ENCODE measurements at regions not wholly inside any gene's neighbourhood (a gene's known extent, or its start where the extent isn't known, plus 50 kb on each side); places are given as distances from the start of the nearest gene placed in this dataset.
"Not testable (repeated sequence)": the region's sequence is repeated elsewhere in the genome, so short reads cannot be mapped to it uniquely, and the experiment has no call there.

- H3K4me3 ChIP-seq (ENCODE audit: low read depth, low read length): no peak overlapping the region
- ChIA-PET CTCF (no interaction called here), POLR2A (no interaction called here)
- DNase-seq (ENCODE audit: low read depth, low spot score): no peak
- no peak for TF ChIP-seq CTCF (IDR thresholded peaks at IDR 0.05; ENCODE audit: insufficient read depth, low read length, missing control alignments)
These were observed 1548.7 kb downstream of the GRIK2 start for GRCh38 chr6:102942206-102942605.

DNA sequence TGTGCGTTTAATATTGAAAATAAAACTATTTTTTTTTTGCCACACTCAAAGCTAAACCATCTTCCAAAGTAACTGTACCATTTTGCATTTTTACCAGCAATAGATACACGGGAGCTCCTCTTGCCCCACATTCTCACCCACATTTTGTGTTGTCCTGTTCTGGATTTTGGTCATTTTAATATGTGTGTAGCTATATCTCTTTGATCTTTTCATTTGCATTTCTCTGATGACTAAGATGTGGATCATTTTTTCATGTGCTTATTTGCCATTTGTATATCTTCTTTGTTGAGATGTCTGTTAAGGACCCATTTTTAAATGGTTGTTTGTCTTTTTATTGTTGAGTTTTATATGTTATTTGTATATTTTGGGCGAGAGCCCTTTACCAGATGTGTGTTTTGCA lies 1543.5 kb downstream of the GRIK2 start:
- ChIA-PET POLR2A (no interaction called here), CTCF (no interaction called here)
- H3K4me3 ChIP-seq (ENCODE audit: low read depth, low read length): no peak overlapping the region
- no peak for DNase-seq (ENCODE audit: low read depth, low spot score)
- no peak for TF ChIP-seq CTCF (IDR thresholded peaks at IDR 0.05; ENCODE audit: insufficient read depth, low read length, missing control alignments)

GRCh38 chr6:102928109-102928508 lies 1534.6 kb downstream of the GRIK2 start:
- CTCF ChIA-PET: no interaction called here
- no peak for TF ChIP-seq CTCF (IDR thresholded peaks at IDR 0.05; ENCODE audit: insufficient read depth, low read length, missing control alignments)
- POLR2A ChIA-PET: no interaction called here

DNA sequence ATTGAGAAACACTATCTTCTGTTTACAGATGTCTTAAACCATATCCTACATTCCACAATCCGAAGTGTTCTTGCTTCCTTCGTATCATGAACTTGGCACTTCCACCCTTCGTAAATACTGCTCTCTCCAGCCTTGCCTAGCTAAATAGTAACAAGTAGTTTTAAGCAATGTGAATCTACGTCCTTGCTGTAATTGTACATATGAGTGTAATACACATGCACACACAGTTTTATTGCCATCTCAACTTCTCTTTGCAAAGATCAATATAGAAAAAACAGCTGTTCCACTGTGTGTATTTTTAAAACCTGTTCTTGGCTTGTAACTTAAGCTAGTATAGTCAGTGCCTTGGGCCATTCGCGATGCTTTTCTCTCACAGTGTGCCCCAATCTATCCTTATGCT lies 1524.7 kb downstream of the GRIK2 start:
- no peak for TF ChIP-seq CTCF (IDR thresholded peaks at IDR 0.05; ENCODE audit: insufficient read depth, low read length, missing control alignments)
- CTCF ChIA-PET: no interaction called here
- DNase-seq (ENCODE audit: low read depth, low spot score): no peak
- H3K4me3 ChIP-seq (ENCODE audit: low read depth, low read length): no peak overlapping the region
- POLR2A ChIA-PET: no interaction called here

More at GRCh38 chr6:102928109-102928508, 1534.6 kb downstream of the GRIK2 start:
- no peak for DNase-seq (ENCODE audit: low read depth, low spot score)
- H3K4me3 ChIP-seq (ENCODE audit: low read depth, low read length): no peak overlapping the region

DNA sequence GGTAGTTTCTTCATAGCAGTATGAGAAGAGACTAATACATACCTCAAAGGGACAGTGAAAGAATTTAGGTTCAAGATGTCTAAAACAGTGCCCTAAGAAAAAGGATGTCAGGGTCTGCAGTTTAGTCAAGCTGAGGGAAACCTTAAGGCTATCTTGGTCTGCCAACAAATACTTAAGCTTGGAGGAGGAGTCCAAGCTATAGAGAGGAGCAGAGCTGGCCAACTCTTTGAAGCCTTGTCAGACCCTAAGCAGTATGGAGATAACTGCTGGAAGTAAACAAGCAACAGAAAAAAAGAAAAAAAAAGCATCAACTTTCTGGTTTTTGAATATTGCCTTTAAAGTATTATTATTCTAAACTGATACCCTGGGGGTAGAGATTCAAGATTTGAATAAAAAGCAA lies 1518.1 kb downstream of the GRIK2 start:
- H3K4me3 ChIP-seq (ENCODE audit: low read depth, low read length): no peak overlapping the region
- ChIA-PET CTCF (no interaction called here), POLR2A (no interaction called here)
- no peak for DNase-seq (ENCODE audit: low read depth, low spot score)
- no peak for TF ChIP-seq CTCF (IDR thresholded peaks at IDR 0.05; ENCODE audit: insufficient read depth, low read length, missing control alignments)

DNA sequence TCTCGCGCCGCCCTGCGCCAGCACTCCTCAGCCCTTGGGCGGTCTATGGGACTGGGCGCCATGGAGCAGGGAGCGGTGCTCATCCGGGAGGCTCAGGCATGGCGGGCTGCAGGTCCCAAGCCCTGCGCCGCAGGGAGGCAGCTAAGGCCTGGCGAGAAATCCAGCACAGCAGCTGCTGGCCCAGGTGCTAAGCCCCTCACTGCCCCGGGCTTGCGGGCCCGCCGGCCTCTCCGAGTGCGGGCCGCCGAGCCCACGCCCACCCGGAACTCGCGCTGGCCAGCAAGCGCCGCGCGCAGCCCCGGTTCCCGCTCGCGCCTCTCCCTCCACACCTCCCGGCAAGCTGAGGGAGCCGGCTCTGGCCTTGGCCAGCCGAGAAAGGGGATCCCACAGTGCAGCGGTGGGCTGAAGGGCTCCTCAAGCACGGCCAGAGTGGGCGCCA lies 1517.2 kb downstream of the GRIK2 start:
- H3K4me3 ChIP-seq (ENCODE audit: low read depth, low read length); POLR2A ChIA-PET; DNase-seq (ENCODE audit: low read depth, low spot score); CTCF ChIA-PET: not testable (repeated sequence)

DNA sequence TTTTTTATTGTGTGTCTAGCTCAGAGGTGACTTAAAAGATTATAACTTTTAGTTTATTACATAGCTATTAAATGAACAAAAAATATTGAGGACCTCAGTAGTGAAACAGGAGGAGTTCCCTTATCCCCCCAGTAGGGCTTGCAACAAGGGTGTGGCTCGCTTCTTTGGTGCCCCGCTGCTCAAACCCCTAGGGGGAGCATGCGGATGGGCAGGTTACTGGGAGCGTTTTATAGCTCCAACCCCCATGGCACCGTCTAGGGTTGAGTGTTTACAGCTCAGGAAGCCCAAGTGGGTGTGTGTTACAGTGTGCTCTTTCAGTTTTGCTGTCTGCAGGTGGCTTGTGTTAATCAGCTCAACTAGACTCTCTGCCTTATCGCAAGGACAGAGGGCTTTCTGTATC lies 1513.7 kb downstream of the GRIK2 start:
- no peak for DNase-seq (ENCODE audit: low read depth, low spot score)
- CTCF ChIA-PET: no interaction called here
- POLR2A ChIA-PET: no interaction called here
- H3K4me3 ChIP-seq (ENCODE audit: low read depth, low read length): no peak overlapping the region
- no peak for TF ChIP-seq CTCF (IDR thresholded peaks at IDR 0.05; ENCODE audit: insufficient read depth, low read length, missing control alignments)
